ENCODE measurements at regions not wholly inside any gene's neighbourhood (a gene's known extent, or its start where the extent isn't known, plus 50 kb on each side); places are given as distances from the start of the nearest gene placed in this dataset.

DNA sequence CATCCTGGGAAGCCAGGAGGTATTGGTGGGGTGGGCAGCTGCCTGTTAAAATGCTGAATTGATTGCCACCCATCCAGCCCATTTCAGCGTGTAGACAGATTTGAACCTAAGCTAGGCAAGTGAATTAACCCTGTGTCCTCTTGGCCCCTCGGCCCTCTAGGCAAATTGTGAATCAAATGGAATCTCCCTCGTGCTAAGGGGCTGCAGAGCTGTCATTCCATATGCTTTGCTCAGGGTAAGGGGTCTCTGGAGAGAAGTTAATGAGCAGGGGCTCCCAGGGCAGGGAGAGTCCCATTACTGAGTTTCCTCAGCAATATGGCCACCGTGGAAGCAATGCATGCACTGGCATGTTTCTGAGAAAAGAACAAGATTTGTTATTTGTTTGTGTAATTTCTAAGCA lies 117.7 kb upstream of the RCN1 start:
- no peak for TF ChIP-seq POLR2A (IDR thresholded peaks at IDR 0.05; ENCODE audit: extremely low read depth, insufficient read length)
- TF ChIP-seq, protein P1, sequence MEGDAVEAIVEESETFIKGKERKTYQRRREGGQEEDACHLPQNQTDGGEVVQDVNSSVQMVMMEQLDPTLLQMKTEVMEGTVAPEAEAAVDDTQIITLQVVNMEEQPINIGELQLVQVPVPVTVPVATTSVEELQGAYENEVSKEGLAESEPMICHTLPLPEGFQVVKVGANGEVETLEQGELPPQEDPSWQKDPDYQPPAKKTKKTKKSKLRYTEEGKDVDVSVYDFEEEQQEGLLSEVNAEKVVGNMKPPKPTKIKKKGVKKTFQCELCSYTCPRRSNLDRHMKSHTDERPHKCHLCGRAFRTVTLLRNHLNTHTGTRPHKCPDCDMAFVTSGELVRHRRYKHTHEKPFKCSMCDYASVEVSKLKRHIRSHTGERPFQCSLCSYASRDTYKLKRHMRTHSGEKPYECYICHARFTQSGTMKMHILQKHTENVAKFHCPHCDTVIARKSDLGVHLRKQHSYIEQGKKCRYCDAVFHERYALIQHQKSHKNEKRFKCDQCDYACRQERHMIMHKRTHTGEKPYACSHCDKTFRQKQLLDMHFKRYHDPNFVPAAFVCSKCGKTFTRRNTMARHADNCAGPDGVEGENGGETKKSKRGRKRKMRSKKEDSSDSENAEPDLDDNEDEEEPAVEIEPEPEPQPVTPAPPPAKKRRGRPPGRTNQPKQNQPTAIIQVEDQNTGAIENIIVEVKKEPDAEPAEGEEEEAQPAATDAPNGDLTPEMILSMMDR (IDR thresholded peaks at IDR 0.05; ENCODE audit: low read depth, low read length), result no peak

Measured in NB4 (cell line).